Activated CD4-positive, CD25-positive, alpha-beta regulatory T cell treated with anti-CD3 and anti-CD28 coated beads, Interleukin-2, amount 50 U/mL, for 24 hours (primary cell): ENCODE measurements at regions not wholly inside any gene's neighbourhood (a gene's known extent, or its start where the extent isn't known, plus 50 kb on each side); places are given as distances from the start of the nearest gene placed in this dataset.
"Not testable (repeated sequence)": the region's sequence is repeated elsewhere in the genome, so short reads cannot be mapped to it uniquely, and the experiment has no call there.

Experiments used
- ATAC-seq, 2 donors: fragments of 150-1000 bp; cut with Tn5 transposase; one replicate each; pipeline ENCODE4 v1.10.0; 2021; ENCODE audit warnings: mild to moderate bottlenecking in 1 of 2, moderate library complexity in 1 of 2

GRCh38 chr16:29355339-29356059, 51.0 kb downstream of the NPIPB11 start:
- ATAC-seq = not testable (repeated sequence)

DNA sequence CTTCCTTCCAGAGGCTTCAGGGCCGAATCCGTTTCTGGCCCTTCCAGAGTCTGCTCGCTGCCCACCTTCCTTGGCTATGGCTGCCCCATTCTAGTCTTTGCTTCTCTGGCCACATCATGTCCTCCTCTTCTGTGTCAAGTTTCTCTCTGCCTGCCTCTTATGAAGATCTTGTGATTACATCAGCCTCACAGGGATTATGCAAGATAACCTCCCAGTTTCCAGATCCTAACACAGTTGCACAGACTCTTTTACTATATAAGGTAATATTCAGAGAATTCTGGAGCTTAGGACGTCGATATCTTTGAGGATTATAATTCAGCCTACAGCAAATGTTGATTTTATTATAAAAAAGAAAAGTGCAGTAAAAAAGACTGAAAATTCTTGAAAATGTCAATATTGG, 52.1 kb downstream of the NPIPB11 start:
- ATAC-seq = not testable (repeated sequence)

DNA sequence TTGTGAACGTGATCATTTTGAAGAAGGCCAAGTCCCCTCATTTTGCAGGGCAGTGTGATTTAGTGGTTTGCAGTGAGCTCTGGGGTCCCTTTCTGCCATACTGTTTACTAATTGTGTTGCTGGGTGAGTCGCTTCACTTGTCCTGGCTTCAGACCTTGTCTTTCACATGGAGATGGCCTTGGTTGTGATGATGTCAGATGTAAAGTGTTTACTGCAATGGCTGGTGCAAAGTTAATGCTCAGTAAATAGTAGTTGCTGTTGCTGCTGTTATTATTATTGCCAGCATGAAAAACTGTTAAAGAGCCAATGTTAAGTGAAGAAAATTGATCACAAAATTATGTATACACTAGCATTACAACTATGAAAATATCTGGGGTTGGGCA, 53.9 kb downstream of the NPIPB11 start:
- ATAC-seq = not testable (repeated sequence)

GRCh38 chr16:29351970-29352616, 54.4 kb downstream of the NPIPB11 start:
- not testable (repeated sequence) for ATAC-seq

DNA sequence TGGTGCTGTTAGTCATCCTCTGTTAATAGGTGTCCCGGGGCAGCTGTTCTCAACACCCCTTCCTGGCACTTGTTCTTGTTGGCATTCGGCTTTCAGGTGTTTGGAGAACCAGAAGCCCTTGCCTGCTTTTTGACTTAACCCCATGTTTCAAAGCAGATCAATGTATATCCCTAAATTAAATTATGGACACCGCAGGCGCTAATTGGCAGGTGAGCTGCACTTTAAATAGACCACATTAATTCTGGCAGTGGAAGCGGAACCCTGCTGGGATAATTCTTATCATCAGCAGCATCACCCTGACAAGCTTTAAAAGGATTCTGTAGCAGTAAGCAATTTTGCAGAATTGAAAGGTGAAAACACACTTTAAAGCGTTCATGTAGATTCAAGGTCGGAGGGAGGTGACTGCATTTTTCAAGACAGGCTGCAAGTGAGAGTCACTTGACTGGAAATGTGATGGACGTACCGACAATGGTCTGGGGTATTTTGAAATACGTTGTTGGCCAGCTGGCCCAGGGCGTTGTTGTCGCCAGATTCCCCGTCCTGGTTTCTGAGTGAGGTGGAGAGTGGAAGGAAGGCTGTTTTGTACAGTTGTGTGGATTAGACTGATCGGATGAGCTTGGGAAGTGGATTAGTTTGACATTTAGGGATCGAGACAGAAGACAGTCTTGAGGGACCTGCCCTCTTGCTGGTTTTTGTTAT, 55.1 kb downstream of the NPIPB11 start:
- not testable (repeated sequence) for ATAC-seq

DNA sequence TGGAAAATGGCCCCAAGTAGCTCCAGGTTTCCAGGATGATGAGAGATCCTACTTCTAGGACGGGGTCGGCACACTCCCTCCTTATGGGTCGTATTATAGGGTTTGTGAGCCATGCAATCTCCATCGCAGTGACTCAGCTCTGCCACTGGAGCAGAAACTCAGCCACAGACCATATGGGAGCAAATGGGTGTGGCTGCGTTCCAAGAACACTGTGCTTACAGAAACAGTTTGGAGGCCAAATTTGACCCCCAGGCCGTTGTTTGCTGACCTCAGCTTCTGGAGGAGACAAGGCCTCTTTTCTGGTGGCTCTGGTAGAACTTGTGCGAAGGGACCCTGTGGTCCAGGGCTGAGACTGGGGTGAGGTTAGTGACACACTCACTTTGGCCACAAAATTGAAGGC, 56.5 kb downstream of the NPIPB11 start:
- ATAC-seq = not testable (repeated sequence)

- not testable (repeated sequence) for ATAC-seq
Observed at GRCh38 chr16:29348748-29349147, 57.8 kb downstream of the NPIPB11 start.

- not testable (repeated sequence) for ATAC-seq
Observed at GRCh38 chr16:29348123-29348690, 58.3 kb downstream of the NPIPB11 start.

DNA sequence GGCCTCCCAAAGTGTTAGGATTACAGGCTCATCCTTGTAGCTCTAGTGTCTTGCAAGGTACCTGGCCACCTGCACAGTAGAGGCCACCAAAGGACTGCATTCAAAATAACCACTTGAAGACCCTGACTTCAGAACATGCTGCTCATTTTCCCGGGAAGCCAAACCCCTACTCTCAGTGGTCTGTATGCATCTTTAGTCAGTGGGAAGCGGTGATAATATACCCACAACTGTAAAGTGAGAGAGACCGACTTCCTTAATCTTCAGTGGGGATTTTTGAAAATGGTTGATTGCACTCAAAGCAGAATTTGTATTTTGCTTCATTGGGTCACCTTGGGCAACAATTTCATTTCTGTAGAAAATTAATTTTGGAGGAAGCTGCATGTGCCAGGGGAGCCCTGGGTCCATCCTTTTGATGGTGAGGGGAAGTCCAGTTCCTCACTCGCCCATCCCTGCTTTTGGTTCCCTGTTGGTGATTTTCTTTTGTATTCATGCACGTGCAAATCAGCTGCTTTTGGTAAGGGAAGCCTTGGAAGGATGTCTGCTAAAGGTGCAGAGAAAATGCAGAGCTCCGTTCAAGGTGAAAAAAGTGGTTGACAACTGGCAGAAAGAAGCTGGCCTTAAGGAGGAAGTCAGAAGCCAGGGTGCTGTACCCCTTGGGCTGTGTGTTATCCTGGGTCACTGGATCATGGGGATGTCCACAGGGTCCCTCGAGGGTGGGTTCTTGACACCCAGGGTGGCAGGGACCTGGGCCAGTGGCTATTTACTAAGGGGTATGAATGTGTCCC, 59.5 kb downstream of the NPIPB11 start:
- ATAC-seq = peak in 1 of 2 donors; percentile 17

DNA sequence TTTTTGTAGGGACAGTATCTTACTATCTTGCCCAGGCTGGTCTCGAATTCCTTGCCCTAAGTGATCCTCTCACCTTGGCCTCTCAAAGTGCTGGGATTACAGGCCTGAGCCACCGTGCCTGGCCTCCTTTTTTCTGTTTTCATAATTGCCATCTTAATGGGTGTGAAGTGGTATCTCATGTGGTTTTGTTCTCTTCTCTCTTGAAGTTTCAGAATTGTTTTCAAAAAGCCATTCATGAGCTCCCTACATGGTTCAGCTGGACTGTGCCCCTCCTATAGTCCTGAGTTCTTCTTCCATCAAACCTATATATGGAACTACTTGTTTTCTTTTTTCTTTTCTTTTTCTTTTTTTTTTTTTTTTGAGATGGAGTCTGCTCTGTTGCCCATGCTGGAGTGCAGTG, 60.3 kb downstream of the NPIPB11 start:
- not testable (repeated sequence) for ATAC-seq

DNA sequence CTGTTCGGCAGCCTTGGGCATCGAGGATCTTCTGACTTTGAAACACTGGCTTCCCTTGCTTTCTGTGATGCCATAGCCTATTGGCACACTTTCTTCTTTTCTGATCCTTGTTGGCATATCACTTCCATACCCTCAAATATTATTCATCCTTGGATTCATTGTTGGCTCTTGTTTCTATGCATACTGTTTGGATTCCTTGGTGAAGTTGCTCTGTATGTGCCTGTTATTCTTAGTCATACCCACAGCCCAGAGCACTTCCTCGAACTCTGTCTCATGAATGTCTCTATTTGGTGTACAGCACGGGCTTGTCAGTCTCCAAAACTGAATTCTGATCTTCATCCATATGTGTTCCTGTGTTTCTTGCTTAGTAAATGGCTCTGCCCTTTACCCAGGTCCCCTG, 63.6 kb downstream of the NPIPB11 start:
- not testable (repeated sequence) for ATAC-seq

DNA sequence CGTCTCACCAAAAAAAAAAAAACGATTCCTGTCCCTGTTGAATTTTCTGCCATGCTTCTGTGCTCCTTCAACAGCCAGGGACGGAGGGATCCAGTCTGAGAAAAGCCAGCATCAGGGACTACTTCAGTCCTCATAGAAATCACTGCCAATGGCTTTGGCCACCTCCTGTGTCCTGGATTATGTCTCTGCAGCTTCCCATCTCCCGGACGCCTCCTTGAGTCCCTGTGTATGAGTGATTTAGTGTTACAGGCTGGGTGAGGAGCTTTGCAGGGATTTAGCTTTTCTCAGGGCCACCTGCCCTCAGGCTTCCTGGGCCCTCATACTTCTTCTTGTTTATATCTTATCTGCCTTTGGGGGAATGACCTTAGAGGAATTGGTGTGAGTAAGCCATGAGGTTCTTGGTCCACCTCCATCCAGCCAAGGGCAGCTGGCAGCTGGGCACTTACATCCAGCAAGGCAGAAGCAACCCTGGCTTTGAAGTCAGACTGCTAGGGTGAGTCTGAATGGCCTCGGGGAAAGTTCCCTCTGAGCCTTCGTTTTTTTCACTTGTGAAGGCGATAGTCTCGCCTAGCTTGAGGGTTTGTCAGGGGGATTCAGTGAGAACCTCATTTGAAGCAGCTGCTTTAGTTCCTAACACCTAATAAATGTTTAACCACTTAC, 65.6 kb downstream of the NPIPB11 start:
- ATAC-seq = not testable (repeated sequence)

GRCh38 chr16:29340235-29340634, 66.3 kb downstream of the NPIPB11 start:
- peak in 1 of 2 donors; percentile 41 for ATAC-seq

GRCh38 chr16:29338821-29339700, 67.5 kb downstream of the NPIPB11 start:
- peak in 1 of 2 donors; percentile 46 for ATAC-seq

- ATAC-seq = not testable (repeated sequence)
Observed at GRCh38 chr16:29337385-29337901, 69.1 kb downstream of the NPIPB11 start.

DNA sequence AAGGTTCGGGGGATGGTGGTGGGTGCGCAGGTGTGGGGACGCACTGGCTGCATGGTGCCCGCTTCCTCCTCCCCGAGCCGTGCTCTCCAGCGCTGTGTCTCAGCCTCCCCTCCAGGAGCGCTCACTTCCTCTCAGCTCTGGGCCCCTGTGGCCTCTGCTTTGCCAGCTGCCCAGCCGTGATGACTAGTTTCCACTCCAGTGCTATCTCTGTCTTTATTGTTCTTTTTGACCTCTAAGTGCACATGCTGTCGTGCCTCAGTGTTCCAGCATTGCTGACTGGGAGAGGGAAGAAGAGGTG, 71.0 kb downstream of the NPIPB11 start:
- ATAC-seq = not testable (repeated sequence)

DNA sequence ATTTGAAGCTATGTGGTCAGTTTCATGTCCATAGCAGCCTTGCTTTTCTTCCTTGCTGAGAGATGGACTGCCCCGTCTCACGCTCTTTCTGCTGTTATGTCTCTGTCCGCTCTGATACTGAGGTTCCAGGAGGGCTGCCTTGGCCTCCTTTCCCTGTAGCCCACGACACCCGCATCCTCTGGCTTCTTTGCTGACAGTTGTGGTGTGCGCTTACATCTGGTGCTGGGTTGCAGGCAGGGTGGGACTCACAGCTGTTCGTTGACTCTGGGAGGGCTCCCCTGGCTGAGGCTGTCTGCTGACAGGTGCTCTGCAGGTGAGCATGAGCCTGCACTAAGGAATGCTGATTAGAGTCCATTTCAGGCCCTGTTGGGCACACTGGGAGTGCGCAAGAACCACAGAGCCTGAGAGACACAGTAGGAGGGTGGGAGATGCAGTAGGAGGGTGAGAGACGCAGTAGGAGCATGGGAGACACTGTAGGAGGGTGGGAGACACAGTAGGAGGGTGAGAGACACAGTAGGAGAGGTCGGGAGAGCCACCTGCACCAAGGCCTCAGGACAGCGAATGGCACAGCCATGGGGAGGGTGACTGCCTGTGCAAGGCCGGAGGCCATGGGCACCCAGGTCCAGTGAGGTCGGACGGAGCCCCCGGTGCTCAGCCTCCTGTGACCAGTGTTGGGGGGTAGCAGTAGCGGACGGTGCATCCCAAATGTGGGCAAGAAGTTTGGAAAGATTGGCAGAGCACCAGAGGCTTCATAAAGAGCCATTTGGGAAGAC, 71.5 kb downstream of the NPIPB11 start:
- not testable (repeated sequence) for ATAC-seq

- ATAC-seq = not testable (repeated sequence)
Observed at GRCh38 chr16:29333492-29334097, 72.9 kb downstream of the NPIPB11 start.

DNA sequence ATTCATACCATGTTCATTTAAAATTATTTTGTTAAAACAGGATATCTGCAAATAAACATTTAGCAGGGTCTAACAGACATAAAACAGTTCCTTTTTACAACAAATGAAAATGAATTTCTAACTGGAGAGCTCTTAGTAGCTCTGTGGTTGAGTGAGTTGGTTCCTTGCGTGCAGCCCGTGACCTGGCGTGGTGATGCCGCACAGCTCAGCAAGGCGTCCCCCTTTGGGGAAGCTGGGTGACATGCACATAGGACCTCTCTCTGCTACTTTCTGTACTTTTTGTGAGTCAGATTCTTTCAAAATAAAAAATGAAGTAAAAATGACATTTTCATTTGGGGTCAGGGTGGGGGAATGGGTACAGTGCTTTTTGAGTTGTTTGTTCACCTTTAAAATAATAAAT, 75.9 kb downstream of the NPIPB11 start:
- ATAC-seq = peak in 1 of 2 donors; percentile 36
